Hepatic stellate cell (primary cell): ENCODE measurements at regions not wholly inside any gene's neighbourhood (a gene's known extent, or its start where the extent isn't known, plus 50 kb on each side); places are given as distances from the start of the nearest gene placed in this dataset.
"Not testable (repeated sequence)": the region's sequence is repeated elsewhere in the genome, so short reads cannot be mapped to it uniquely, and the experiment has no call there.

Source experiments
- DNase-seq: peaks from one replicate; pipeline ENCODE4 v3.0.0; 2011; ENCODE audit warnings: low spot score

DNA sequence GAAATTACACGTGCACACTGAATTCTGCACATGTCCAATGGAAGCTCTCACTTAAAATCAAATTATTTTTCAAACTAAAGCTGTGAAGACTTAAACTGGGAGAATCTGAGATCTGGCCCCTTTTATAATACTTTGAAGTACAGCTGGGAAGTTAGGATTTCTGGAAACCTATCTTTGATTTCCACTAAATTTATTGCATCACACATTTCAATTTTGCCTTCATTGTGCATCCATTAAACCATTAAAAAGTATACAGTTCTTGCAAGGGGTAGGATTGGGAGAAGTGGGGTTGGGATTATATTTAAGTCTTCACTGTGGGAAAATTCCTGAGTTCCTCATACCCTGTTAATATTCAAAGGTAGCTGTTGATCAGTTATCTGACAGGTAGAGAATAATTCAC, 1229.6 kb upstream of the ZEB2 start:
- DNase-seq = no peak

DNA sequence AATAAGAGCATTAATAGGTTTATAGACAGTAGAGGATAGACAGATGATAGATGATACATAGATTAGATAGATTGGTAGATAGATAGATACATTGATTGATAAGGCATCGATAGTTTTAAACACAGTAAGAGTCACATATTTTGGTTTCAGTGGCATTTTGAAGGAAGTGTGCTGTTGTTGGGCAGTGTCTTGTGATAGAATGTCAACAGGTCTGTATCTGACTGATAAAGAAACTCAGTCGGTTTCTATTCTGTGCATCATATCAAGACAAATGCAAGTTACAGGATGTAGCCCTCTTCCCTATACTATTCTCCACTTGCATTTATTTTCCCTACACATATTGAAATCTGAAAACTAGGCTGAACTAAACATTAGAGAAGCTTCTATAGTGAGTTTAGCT, 1229.0 kb upstream of the ZEB2 start:
- no peak for DNase-seq

DNA sequence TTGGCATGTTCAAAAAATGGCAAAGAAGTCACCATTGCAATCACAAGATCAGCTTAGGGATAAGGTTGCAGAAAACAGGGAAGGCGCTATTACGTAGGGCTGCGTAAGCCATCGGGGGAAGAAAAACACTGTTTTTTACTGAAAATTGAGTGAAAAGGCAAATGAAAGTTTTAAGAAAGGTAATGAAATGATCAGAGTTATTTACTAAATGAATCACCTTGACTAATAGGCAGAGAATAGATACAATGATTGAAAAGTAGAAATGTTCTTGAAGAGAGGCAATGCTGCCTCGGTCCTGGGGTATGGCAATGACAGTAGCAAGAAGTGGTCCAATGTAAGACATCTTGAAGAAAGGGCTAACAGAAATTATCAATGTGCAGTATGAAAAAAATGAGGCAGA, 1227.8 kb upstream of the ZEB2 start:
- DNase-seq = no peak

DNA sequence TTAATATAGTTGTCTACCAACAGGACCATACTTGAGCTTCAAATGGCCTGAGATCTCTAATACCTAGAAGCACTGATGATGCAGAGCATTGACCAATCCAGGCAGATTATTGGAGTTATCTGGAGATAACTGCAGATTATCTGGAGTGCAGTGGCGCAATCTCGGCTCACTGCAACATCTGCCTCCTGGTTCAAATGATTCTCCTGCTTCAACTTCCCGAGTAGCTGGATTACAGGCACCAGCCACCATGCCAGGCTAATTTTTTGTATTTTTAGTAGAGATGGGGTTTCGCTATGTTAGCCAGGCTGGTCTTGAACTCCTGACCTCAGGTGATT, 1225.4 kb upstream of the ZEB2 start:
- not testable (repeated sequence) for DNase-seq

DNA sequence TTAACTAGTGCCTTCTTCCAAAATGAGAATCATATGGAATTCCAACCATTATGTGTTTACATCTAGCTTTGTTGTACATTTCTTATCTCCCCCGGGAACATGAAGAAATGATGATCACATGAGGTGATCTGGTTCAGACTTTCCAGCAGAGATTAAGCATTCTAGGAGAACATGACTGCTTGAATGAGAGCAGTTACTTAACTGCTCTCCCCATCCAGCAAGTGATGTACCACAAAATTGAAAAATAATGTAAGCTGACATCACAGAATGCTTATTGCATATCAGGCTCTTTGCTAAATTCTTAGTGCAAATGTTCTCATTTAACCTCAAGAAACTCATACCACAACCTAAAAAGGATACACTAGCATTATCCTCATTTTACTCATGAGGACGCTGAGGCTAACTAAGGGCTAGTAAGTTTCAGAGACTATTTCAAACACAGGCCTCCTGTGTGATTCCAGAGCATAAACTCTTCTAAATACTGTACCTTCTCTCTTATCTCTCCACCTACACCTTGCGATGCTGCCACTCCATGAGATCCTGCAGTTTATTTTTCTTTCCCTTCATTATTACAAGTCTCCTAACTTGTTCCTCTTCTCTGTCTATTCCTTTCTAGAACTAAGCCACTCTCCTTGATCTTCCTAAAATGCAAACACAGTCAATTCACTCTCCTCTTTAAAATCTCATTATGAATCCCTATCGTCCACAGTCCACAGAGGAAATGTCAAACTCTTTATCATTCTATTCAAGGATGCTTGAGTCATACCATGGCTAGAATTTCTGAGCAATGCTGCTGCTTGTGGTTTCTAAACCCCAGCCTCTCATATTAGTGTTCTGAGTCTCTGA, 1224.8 kb upstream of the ZEB2 start:
- DNase-seq = peak; percentile 44

DNA sequence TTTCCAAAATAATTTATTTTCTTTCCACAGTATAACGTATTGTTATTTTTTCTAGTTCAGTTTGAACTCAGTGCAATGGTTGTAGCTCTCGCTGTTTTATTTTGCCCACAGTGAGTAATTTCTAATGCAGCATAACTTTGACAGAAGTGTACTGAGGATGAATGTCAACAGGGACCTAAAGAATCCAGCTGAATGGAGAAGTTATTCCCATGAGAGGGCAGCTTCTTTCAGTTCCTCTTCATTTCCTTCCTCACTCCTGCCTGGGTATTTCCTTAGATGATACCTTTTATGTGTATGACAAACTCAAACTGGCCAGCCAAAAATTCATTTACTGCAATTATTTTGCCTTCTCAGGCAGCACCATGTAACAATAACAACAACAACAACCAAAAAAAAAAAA, 1223.1 kb upstream of the ZEB2 start:
- DNase-seq = no peak

DNA sequence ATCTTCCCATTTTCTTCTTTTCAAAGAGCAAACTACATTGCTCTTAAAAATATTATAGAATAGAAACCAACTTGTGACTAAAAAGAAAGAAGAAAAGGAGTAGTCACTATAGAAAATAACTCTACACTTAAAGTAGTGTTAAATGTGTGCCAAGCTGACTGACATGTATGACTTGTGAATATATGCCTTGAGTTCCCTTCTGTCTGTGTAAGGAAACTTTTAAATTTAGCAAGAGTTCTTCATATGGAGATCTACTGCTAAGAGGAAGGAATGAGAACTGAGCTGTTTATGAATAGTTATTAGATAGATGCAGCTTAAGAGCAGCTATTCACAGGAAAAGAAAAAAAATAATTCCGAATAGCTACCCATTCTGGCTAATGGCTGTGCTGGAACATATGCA, 1221.7 kb upstream of the ZEB2 start:
- DNase-seq = no peak

DNA sequence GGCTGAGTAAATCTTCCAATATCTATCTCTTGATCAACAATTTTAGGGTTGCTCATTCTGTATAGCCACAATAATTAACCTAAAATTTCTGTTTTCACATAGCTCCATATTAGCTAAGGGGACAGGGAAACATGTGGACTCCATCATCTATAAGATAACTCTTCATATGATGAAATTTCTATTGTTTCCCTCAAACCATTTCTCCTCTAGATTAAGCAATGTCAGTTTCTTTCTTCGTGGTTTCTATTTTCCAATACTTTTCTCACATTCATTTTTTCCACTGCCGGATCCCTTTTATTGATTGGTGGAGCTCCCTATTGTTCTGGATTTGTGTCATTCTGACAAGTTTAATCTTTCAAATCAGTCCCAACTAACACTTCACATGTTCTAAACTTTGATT, 1221.3 kb upstream of the ZEB2 start:
- DNase-seq = no peak

DNA sequence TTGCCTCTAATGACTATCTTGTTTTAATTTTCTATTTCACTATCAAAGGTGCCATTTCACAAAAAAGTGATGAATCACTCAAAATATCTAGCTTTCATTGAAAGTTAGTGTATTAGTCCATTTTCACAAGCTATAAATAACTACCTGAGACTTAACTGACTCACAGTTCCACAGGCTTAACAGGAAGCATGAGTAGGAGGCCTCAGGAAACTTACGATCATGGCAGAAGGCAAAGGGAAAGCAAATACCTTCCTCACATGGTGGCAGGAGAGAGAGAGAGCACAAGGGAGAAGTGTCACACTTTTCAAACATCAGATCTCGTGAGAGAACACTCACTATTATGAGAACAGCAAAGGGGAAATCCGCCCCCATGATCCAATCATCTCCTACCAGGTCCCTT, 1220.4 kb upstream of the ZEB2 start:
- no peak for DNase-seq

DNA sequence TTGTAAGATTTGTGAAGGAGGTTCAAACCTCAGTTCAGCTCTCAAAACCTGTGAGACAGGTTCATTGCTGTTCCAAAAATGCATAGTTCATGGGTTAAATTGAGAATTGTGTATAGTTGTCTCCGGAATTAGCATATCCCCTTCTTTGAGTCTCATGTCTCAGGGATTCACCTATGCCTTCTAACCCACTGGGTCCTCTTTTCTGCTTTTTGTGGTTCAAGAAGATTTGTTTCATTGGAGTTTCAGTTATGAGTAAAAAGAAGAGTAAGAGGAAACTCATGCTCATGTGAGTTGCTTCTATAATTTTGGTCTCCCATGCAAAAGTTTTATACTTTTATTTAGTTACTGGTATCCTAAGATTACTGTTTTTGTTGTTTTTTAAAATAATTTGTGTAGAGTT, 1219.8 kb upstream of the ZEB2 start:
- no peak for DNase-seq

DNA sequence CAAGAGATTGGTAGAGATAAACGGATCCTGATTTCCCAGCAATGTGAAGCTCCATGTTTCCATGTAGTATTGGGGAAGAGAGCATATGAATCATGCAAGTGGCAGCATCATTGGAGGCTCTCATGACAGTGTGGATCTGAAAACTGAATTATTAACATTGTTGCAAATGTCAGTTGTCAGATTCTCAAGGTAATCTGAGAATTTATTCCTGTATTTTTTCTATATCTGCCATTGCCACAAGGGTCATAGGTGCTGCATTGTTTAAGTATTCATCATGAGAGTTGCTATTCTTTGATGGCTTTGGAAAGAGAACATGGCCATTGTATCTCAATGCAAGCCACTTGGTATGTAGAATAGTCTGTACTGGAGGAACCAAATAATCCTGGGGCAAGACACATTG, 1217.0 kb upstream of the ZEB2 start:
- no peak for DNase-seq

DNA sequence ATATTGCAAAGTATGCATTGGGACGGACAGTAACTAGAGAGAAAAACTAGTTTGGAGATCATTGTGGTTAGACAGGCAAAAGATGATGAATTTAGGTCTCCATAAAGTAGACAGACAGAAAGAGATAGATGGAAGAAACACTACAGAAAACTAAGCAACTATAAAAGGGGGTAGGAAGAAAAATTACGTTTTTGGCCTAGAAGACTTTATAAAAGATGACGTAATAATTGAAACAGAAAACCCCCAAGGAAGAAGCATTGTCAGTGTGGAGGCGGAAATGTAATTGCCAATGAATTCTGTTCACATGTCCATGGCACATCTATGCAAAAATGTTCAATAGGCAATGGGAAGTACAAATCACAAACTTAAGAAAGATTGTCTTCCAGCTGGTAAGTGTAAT, 1211.5 kb upstream of the ZEB2 start:
- no peak for DNase-seq

DNA sequence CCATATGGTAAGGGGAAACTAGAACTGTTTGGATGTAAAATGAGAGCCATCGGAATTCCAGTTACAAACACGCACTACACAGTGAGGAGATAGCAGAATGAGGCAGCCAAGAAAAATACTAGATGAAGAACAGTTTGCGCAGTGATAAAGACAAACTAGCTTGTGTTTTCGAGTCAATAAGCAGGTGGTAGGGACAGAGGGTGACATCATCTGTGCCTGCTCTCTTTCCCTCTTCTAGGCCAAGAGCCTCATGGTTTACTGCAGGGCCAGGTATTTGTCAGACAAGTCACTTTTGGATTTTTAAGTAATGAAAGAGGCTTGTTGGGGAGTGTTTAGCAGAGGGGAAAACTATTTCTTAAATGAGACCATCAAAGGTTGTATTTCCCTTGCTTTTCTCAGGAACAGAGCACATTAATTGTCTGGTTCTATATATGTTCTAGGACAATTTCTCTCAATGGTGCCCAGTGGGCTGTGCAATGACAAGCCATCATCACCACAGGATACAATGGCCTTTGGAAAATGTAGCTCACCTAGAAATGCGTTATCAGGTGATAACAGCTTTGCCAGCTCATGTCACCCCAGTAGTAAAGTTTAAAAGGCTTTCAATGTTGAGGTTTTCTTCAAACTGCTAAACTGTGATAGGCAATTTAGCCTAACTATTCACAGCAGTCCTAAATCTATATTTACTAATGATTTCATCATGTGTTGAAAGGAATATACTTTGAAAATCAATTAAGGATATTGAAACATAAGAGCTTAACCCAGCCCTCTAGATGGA, 1210.3 kb upstream of the ZEB2 start:
- no peak for DNase-seq

DNA sequence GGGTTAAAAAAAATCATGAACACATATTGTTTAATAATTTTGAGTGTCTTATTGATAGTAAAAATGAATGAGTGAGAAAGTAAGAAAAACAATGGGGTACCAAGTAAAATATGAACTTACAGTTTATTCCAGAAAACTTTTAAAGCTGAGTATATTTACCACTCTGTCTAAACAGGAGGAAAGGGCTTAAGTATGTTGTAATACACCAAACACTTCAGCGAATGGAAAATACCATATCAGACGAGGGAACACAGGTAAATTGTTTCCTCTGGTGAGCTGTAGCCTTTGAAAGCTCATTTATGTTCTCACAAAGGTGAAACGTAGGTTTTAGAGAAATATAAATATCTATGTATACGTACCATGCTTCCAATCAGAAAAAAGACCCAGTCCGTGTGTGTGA, 1209.6 kb upstream of the ZEB2 start:
- no peak for DNase-seq

DNA sequence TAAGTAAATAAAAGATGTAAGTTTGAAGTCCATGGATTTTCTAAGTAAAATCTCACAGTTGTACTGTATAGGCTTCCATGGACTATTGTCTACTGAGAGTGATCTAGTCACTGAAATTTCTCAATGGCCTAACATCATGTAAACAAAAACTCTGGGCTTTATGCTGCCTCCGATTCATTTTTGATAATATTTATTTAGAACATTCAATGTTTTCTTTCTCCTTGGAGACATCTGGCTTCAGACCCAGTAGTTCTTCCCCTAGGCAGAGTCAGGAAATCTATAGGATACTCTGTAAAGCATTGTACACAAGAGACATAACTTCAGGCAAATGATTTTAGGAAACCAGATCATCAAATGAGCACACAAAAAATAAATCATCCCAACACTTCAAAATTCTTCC, 1208.6 kb upstream of the ZEB2 start:
- no peak for DNase-seq

DNA sequence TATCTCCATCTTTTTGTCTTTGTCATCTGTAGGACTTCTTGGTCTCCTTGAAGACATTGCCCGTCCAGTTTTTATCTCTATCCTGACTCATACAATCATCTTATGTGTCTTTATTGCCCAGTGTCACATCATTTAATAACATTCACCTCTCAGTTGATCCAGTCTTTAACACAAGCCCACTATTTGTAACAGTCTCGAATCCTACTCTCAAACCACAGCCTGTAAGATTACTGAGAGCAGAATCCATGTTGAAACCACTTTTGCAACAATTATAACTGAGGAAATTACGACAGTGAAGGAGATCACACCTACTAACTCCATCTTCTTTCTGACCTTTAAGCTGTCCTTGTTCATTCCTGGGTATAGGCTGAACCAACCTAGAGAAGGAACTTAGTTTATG, 1206.0 kb upstream of the ZEB2 start:
- DNase-seq = no peak

DNA sequence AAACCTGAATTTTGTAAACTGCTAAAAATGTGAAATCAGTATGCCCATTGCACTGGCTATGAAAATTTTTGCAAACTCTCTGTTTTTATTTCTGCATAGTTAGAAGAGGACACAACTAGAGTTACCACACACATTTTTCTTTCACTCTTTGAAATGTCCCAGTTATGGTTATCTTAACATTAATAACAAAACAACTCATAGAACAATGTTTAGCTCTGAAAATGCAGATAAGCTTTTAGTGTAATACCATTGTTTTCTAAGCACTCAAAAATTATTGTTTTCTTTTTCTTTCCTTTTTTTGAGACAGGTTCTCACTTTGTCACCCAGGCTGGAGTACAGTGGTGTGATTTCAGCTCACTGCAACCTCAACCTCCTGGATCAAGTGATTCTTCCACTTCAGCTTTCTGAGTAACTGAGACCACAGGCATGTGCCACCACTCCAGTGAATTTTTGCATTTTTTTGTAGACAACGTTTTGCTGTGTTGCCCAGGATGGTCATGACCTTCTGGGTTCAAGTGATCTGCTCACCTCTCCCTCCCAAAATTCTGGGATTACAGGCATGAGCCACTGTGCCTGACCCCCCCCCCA, 1204.5 kb upstream of the ZEB2 start:
- DNase-seq = no peak

DNA sequence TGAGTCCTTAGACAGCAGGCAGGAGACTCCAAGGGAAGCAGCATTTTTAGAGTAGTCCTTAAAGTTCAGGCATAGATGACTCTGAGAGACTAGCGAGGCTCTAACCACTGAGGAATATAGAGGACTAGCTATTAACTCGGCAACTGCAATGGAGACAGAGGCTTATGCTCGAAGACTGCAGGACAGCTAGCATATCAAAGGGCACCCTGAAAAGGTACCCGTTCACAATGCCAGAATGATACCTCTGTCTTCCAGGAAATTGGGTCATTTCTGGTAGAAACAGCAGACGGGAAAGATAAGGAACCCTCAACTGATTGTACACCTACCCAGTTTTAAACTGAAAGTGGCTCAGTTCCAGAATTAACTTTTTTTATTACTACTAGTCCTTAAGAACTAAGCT, 1204.0 kb upstream of the ZEB2 start:
- no peak for DNase-seq

DNA sequence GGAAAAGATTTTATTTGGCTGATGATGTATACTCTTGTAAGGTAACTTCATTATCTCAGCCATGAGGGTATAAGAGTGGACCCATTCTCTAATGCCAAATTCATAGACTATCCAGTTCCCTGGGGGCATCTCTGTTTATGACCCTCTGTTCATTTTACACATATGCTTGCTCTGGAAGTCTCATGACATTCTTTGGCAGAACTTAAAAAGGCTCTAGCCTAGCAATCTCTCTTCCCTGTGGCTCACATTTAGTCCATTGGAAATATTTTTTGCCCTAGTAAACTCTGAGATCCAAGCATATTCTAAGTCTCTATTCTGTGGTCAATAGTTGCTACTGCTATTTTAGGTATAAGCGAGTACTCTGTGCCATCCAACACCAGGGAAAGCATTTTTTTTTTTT, 1201.8 kb upstream of the ZEB2 start:
- no peak for DNase-seq

DNA sequence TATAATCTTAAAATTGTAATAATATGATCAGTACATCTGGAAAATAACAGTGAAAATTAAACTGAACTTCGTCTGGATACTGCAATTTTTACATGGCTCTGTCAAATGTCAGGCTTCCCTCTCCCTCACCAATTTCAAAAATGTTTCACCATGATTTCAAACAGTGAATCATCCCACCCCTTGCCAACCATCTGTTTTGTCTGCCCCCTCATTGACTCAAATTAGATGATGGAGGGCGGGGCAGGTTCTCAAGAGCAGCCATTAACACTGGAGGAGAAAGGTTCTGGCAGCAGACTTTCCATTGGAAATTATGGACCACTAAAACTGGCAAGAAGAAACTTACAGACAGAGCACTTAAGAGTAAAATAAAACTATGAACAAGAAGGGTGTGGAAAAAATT, 1195.7 kb upstream of the ZEB2 start:
- no peak for DNase-seq

DNA sequence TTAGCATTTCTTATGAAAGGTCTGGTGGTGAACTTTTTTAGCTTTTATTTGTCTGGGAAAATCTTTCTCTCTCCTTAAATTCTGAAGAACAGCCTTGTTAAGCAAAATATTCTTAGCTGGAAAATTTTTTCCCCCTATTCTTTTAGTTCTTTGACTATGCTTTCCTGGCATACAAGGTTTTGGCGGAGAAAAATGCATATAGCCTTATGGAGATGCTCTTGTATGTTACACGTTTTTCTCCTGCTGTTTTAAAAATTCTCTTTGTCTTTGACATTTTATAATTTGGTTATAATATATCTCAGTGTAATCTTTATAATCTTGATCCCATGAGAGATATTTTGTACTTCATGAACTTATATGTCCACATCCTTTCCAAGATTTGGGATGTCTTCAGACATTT, 1190.4 kb upstream of the ZEB2 start:
- no peak for DNase-seq

DNA sequence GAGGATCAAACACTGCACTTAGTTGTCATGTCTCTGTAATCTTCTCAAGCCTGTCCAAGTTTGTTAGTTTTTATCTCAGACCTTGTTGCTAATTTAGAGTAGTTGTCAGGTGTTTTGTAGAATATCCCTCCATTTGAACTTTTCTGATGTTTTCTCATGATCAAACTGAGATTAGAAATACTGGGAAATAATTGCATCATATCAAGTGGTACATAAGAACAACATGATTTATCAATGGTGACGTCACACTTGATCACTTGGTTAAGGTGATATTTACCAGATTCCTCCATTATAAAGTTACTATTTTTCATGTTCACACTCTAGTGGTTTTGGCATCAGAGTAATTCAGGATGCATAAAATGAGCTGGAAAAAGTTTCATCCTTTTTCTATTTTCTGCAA, 1182.4 kb upstream of the ZEB2 start:
- no peak for DNase-seq

DNA sequence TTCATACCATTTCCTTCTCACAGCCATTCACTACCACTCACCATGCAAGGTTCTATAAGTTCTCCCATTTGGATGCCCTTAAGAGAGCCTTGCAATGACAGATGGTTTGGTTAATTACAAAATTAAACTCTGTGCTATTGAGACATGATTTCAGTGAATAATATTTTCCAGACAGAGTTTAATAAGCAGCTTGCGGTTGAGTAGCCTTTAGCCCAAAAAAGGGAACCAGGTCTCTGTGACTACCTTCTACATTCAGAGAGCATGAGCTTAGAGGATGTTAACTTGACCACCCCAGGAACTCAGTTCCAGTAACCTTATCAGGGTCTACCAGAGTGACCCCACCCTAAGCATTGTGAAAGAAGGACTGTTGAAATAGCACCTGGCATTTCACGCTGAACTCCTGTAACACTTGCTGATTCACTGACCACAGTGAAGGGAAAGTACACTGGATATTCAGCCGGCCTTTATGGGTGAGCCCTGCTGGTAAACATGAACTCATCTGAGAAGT, 1173.1 kb upstream of the ZEB2 start:
- DNase-seq = no peak
